ENCODE measurements at regions not wholly inside any gene's neighbourhood (a gene's known extent, or its start where the extent isn't known, plus 50 kb on each side); places are given as distances from the start of the nearest gene placed in this dataset.

DNA sequence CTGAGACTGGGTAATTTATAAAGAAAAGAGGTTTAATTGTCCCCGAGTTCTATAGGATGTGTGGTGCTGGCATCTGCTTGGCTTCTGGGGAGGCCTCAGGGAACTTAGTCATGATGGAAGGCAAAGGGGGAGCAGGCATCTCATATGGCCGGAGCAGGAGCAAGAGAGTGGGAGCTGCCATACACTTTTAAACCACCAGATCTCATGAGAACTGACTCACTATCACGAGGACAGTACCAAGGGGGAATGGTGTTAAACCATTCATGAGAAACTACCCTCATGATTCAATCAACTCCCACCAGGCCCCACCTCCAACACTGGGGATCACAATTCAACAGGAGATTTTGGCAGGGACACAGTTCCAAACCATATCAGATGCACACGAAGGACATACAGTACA is 199.9 kb upstream of the DPP6 start:
- 39% methylated on average over 4 of the region's 4 CpGs for WGBS (ENCODE audit: insufficient coverage, low coverage, low lambda C conversion rate, missing lambda C conversion rate)
- Histone ChIP-seq H3K36me3 (no peaks in the 10 kb centered on the region), H3K4me1 (no peaks in the 10 kb centered on the region), H3K4me3 (no peak overlapping the region), H3K27ac (no peak overlapping the region), H3K9me3 (no peaks in the 10 kb centered on the region), H3K27me3 (no peaks in the 10 kb centered on the region)
- TF ChIP-seq, protein P1, sequence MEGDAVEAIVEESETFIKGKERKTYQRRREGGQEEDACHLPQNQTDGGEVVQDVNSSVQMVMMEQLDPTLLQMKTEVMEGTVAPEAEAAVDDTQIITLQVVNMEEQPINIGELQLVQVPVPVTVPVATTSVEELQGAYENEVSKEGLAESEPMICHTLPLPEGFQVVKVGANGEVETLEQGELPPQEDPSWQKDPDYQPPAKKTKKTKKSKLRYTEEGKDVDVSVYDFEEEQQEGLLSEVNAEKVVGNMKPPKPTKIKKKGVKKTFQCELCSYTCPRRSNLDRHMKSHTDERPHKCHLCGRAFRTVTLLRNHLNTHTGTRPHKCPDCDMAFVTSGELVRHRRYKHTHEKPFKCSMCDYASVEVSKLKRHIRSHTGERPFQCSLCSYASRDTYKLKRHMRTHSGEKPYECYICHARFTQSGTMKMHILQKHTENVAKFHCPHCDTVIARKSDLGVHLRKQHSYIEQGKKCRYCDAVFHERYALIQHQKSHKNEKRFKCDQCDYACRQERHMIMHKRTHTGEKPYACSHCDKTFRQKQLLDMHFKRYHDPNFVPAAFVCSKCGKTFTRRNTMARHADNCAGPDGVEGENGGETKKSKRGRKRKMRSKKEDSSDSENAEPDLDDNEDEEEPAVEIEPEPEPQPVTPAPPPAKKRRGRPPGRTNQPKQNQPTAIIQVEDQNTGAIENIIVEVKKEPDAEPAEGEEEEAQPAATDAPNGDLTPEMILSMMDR (IDR thresholded peaks at IDR 0.05) = no peak
- TF ChIP-seq POLR2A (IDR thresholded peaks at IDR 0.05) = no peak
- DNase-seq (no peak), ATAC-seq (no peak)
- intact Hi-C loops (cut with DNase I) = no loop called here

DNA sequence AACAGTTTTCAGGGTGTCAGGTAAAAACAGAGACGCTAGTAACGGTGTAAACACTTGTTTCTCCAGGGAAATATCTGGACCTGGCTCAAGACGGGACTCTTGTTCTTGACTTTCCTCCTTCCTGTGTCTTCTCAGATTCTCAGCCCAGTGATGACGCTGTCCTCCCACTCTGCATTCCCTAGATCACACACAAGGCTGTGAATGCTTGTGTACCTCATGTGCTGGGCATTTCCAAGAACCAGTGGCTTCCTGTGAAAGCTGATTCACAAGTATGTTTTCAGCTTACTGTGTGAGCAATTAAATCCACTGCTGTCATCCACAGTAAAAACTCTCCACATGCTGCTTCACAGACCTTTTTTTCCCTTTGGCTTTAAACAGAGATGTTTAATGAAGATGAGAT is 193.8 kb upstream of the DPP6 start:
- Histone ChIP-seq H3K9me3 (no peaks in the 10 kb centered on the region), H3K27me3 (no peaks in the 10 kb centered on the region), H3K4me1 (no peaks in the 10 kb centered on the region), H3K36me3 (no peaks in the 10 kb centered on the region), H3K4me3 (no peak overlapping the region), H3K27ac (no peak overlapping the region)
- ATAC-seq (no peak), DNase-seq (no peak)
- 27% methylated on average over 4 of the region's 4 CpGs for WGBS (ENCODE audit: insufficient coverage, low coverage, low lambda C conversion rate, missing lambda C conversion rate)
- intact Hi-C loops (cut with DNase I) = no loop called here
- TF ChIP-seq POLR2A (IDR thresholded peaks at IDR 0.05) = no peak
- TF ChIP-seq, protein P1 (IDR thresholded peaks at IDR 0.05) = no peak

DNA sequence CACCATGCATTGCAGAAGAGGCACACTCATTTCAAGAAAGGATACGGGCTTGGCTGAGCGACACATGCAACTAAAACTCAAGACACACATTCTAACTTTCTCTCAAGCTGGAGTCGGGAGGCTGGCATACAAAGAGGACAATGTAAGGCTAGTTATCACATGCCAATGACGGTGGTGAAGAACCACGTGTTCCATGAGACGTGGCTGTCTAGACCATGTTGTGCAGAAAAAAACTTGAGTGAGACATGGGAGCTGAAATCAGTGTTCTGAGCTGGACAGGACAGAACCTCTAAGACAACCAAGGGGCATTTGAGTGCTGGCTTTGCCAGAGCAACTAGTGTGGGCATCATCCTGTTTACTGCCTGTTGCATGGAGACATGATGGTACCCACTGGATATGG is 193.0 kb upstream of the DPP6 start:
- Histone ChIP-seq H3K9me3 (no peaks in the 10 kb centered on the region), H3K4me3 (no peak overlapping the region), H3K36me3 (no peaks in the 10 kb centered on the region), H3K4me1 (no peaks in the 10 kb centered on the region), H3K27ac (no peak overlapping the region), H3K27me3 (no peaks in the 10 kb centered on the region)
- DNase-seq = no peak
- TF ChIP-seq POLR2A (IDR thresholded peaks at IDR 0.05) = no peak
- TF ChIP-seq, protein P1 (IDR thresholded peaks at IDR 0.05) = no peak
- intact Hi-C loops (cut with DNase I) = no loop called here
- no peak for ATAC-seq
- WGBS (ENCODE audit: insufficient coverage, low coverage, low lambda C conversion rate, missing lambda C conversion rate) = 82% methylated on average over 6 of the region's 6 CpGs

DNA sequence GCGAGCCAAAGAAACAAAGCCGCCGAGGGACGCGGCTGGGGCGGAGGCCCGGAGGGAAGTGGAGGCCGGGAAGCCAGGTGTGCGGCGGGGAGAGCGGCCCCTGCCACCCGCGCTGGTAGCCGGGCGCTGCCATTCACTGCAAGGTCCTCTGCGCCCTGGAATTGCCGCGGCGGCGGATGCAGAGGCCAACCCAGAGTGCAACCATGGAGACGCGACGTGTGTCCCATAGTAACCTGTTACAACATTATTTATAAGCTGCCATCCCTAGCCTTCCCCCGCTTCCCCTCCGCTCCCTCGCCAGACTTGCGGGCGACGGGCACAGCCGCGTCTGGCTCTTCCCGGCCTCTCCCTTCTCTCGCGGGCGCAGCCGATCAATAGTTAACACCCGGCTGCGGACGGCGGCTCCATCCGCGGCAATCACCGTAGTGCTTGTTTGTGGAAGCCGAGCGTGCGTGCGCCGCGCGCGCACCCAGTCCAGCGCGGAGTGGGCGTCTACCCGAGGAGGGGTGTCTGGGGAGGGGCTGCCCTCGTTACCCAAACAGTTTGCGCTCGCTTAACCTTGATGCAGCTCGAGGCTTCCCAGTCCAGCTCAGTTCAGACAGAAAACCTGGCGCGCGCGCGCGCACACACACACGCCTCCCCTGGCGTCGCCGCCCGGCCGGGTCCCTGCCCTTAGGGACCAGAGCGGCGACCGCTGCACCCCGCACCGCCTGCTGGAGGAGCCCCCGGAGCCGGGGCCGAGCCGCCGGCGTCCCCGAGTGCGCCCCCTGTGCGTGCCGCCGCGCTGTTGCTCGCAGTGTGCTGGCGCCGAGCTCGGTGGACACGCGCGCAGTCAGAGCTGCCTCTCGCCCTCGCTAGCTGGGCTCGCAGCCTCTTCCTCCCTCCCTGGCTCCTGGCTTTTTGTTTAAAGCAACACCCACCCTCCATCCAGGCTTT is 165.4 kb upstream of the DPP6 start:
- 5% methylated on average over 11 of the region's 98 CpGs for WGBS (ENCODE audit: insufficient coverage, low coverage, low lambda C conversion rate, missing lambda C conversion rate)

More for the DNA sequence above, 165.4 kb upstream of the DPP6 start:
- Histone ChIP-seq H3K27ac (no peak overlapping the region), H3K27me3 (peaks cover 0 to 6% of the 10 kb centered on the region in 2 donors), H3K4me1 (no peaks in the 10 kb centered on the region), H3K9me3 (no peaks in the 10 kb centered on the region), H3K36me3 (no peaks in the 10 kb centered on the region), H3K4me3 (no peak overlapping the region)
- TF ChIP-seq, protein P1 (IDR thresholded peaks at IDR 0.05) = no peak
- TF ChIP-seq POLR2A (IDR thresholded peaks at IDR 0.05) = no peak
- ATAC-seq = no peak
- intact Hi-C loops (cut with DNase I) = no loop called here
- no peak for DNase-seq
